ENCODE measurements at regions not wholly inside any gene's neighbourhood (a gene's known extent, or its start where the extent isn't known, plus 50 kb on each side); places are given as distances from the start of the nearest gene placed in this dataset.

GRCh38 chr18:47758000-47758399, 172.5 kb downstream of the SMAD2 start:
- Histone ChIP-seq H3K9ac (ENCODE audit: low read length) (no peak overlapping the region), H3K4me2 (ENCODE audit: low read length) (no peak overlapping the region), H2BK15ac (replicated peaks; ENCODE audit: low read depth) (no peak overlapping the region), H4K8ac (ENCODE audit: low read depth, low read length) (no peak overlapping the region), H3K4ac (ENCODE audit: low read depth, low read length) (no peak overlapping the region), H4K5ac (ENCODE audit: low read length) (no peak overlapping the region), H2AK5ac (ENCODE audit: low read length) (no peak overlapping the region), H2BK120ac (ENCODE audit: low read depth, low read length) (no peak overlapping the region), H3K79me1 (ENCODE audit: low read length) (no peaks in the 10 kb centered on the region), H3K4me1 (ENCODE audit: control insufficient read depth, low read depth, low read length) (no peaks in the 10 kb centered on the region), H3K18ac (ENCODE audit: low read length) (no peak overlapping the region), H2BK5ac (ENCODE audit: low read length) (no peak overlapping the region), H3K27me3 (ENCODE audit: insufficient read depth, low read length, poor library complexity) (no peaks in the 10 kb centered on the region), H3K23ac (ENCODE audit: low read length) (no peak overlapping the region), H3K56ac (ENCODE audit: low read length) (no peak overlapping the region), H3K4me3 (ENCODE audit: low read length) (no peak overlapping the region), H3K36me3 (ENCODE audit: control insufficient read depth, insufficient read depth, low read length) (no peaks in the 10 kb centered on the region), H3K79me2 (ENCODE audit: control insufficient read depth, insufficient read depth, low read length) (no peaks in the 10 kb centered on the region), H3K27ac (ENCODE audit: low read depth, low read length) (no peak overlapping the region)
- peak; percentile 26 for DNase-seq
- WGBS (ENCODE audit: extremely low coverage, insufficient coverage, low lambda C conversion rate): no CpG with 5 or more reads among the region's 2 CpGs

- no peak overlapping the region for H2AK5ac ChIP-seq (ENCODE audit: low read length)
- H2BK120ac ChIP-seq (ENCODE audit: low read depth, low read length): no peak overlapping the region
- H2BK5ac ChIP-seq (ENCODE audit: low read length): no peak overlapping the region
- no peak overlapping the region for H3K4ac ChIP-seq (ENCODE audit: low read depth, low read length)
- H3K56ac ChIP-seq (ENCODE audit: low read length): no peak overlapping the region
- no peaks in the 10 kb centered on the region for H3K79me2 ChIP-seq (ENCODE audit: control insufficient read depth, insufficient read depth, low read length)
- H3K9ac ChIP-seq (ENCODE audit: low read length): no peak overlapping the region
- no peak overlapping the region for H4K5ac ChIP-seq (ENCODE audit: low read length)
- no peak overlapping the region for H4K8ac ChIP-seq (ENCODE audit: low read depth, low read length)
- H3K4me3 ChIP-seq (ENCODE audit: low read length): no peak overlapping the region
- no CpG with 5 or more reads among the region's 9 CpGs for WGBS (ENCODE audit: extremely low coverage, insufficient coverage, low lambda C conversion rate)
- H3K4me1 ChIP-seq (ENCODE audit: control insufficient read depth, low read depth, low read length): no peaks in the 10 kb centered on the region
- H3K4me2 ChIP-seq (ENCODE audit: low read length): no peak overlapping the region
- no peaks in the 10 kb centered on the region for H3K79me1 ChIP-seq (ENCODE audit: low read length)
- H3K18ac ChIP-seq (ENCODE audit: low read length): no peak overlapping the region
- no peaks in the 10 kb centered on the region for H3K36me3 ChIP-seq (ENCODE audit: control insufficient read depth, insufficient read depth, low read length)
- DNase-seq: peak; percentile 70
- H3K27ac ChIP-seq (ENCODE audit: low read depth, low read length): no peak overlapping the region
- no peak overlapping the region for H2BK15ac ChIP-seq (replicated peaks; ENCODE audit: low read depth)
- no peak overlapping the region for H3K23ac ChIP-seq (ENCODE audit: low read length)
- H3K27me3 ChIP-seq (ENCODE audit: insufficient read depth, low read length, poor library complexity): no peaks in the 10 kb centered on the region
Observed at GRCh38 chr18:47756364-47757016, 174.0 kb downstream of the SMAD2 start.

- Histone ChIP-seq H3K36me3 (ENCODE audit: control insufficient read depth, insufficient read depth, low read length) (no peaks in the 10 kb centered on the region), H3K18ac (ENCODE audit: low read length) (no peak overlapping the region), H2AK5ac (ENCODE audit: low read length) (no peak overlapping the region), H3K4me2 (ENCODE audit: low read length) (no peak overlapping the region), H3K56ac (ENCODE audit: low read length) (no peak overlapping the region), H2BK120ac (ENCODE audit: low read depth, low read length) (no peak overlapping the region), H4K8ac (ENCODE audit: low read depth, low read length) (no peak overlapping the region), H2BK15ac (replicated peaks; ENCODE audit: low read depth) (no peak overlapping the region), H3K4me1 (ENCODE audit: control insufficient read depth, low read depth, low read length) (no peaks in the 10 kb centered on the region), H3K4me3 (ENCODE audit: low read length) (no peak overlapping the region), H3K9ac (ENCODE audit: low read length) (no peak overlapping the region), H3K4ac (ENCODE audit: low read depth, low read length) (no peak overlapping the region), H3K27ac (ENCODE audit: low read depth, low read length) (no peak overlapping the region), H3K27me3 (ENCODE audit: insufficient read depth, low read length, poor library complexity) (no peaks in the 10 kb centered on the region), H2BK5ac (ENCODE audit: low read length) (no peak overlapping the region), H4K5ac (ENCODE audit: low read length) (no peak overlapping the region), H3K79me1 (ENCODE audit: low read length) (no peaks in the 10 kb centered on the region), H3K79me2 (ENCODE audit: control insufficient read depth, insufficient read depth, low read length) (no peaks in the 10 kb centered on the region), H3K23ac (ENCODE audit: low read length) (no peak overlapping the region)
- no peak for DNase-seq
- no CpG with 5 or more reads among the region's 4 CpGs for WGBS (ENCODE audit: extremely low coverage, insufficient coverage, low lambda C conversion rate)
Observed at GRCh38 chr18:47755102-47755456, 175.4 kb downstream of the SMAD2 start.

- no peak overlapping the region for H3K18ac ChIP-seq (ENCODE audit: low read length)
- H2BK120ac ChIP-seq (ENCODE audit: low read depth, low read length): no peak overlapping the region
- no peak overlapping the region for H3K23ac ChIP-seq (ENCODE audit: low read length)
- H3K36me3 ChIP-seq (ENCODE audit: control insufficient read depth, insufficient read depth, low read length): no peaks in the 10 kb centered on the region
- H3K56ac ChIP-seq (ENCODE audit: low read length): peak overlapping the region; percentile 56
- H3K27me3 ChIP-seq (ENCODE audit: insufficient read depth, low read length, poor library complexity): no peaks in the 10 kb centered on the region
- peak overlapping the region; percentile 34 for H3K9ac ChIP-seq (ENCODE audit: low read length)
- no peak overlapping the region for H3K4me3 ChIP-seq (ENCODE audit: low read length)
- no peak overlapping the region for H3K4ac ChIP-seq (ENCODE audit: low read depth, low read length)
- H3K79me2 ChIP-seq (ENCODE audit: control insufficient read depth, insufficient read depth, low read length): no peaks in the 10 kb centered on the region
- no peaks in the 10 kb centered on the region for H3K79me1 ChIP-seq (ENCODE audit: low read length)
- peak; percentile 82 for DNase-seq
- H2AK5ac ChIP-seq (ENCODE audit: low read length): no peak overlapping the region
- H2BK5ac ChIP-seq (ENCODE audit: low read length): no peak overlapping the region
- no peaks in the 10 kb centered on the region for H3K4me1 ChIP-seq (ENCODE audit: control insufficient read depth, low read depth, low read length)
- H4K8ac ChIP-seq (ENCODE audit: low read depth, low read length): no peak overlapping the region
- no peak overlapping the region for H4K5ac ChIP-seq (ENCODE audit: low read length)
- no CpG with 5 or more reads among the region's 29 CpGs for WGBS (ENCODE audit: extremely low coverage, insufficient coverage, low lambda C conversion rate)
- H3K27ac ChIP-seq (ENCODE audit: low read depth, low read length): no peak overlapping the region
- H2BK15ac ChIP-seq (replicated peaks; ENCODE audit: low read depth): no peak overlapping the region
- H3K4me2 ChIP-seq (ENCODE audit: low read length): no peak overlapping the region
Observed at GRCh38 chr18:47754311-47755101, 176.0 kb downstream of the SMAD2 start.

- H3K18ac ChIP-seq (ENCODE audit: low read length): no peak overlapping the region
- H3K4me1 ChIP-seq (ENCODE audit: control insufficient read depth, low read depth, low read length): no peaks in the 10 kb centered on the region
- no peak overlapping the region for H3K4ac ChIP-seq (ENCODE audit: low read depth, low read length)
- WGBS (ENCODE audit: extremely low coverage, insufficient coverage, low lambda C conversion rate): no CpG with 5 or more reads among the region's 10 CpGs
- H3K56ac ChIP-seq (ENCODE audit: low read length): no peak overlapping the region
- DNase-seq: no peak
- H3K4me2 ChIP-seq (ENCODE audit: low read length): no peak overlapping the region
- no peak overlapping the region for H2AK5ac ChIP-seq (ENCODE audit: low read length)
- no peaks in the 10 kb centered on the region for H3K27me3 ChIP-seq (ENCODE audit: insufficient read depth, low read length, poor library complexity)
- no peak overlapping the region for H3K27ac ChIP-seq (ENCODE audit: low read depth, low read length)
- H3K79me1 ChIP-seq (ENCODE audit: low read length): no peaks in the 10 kb centered on the region
- H3K36me3 ChIP-seq (ENCODE audit: control insufficient read depth, insufficient read depth, low read length): no peaks in the 10 kb centered on the region
- no peak overlapping the region for H3K9ac ChIP-seq (ENCODE audit: low read length)
- no peaks in the 10 kb centered on the region for H3K79me2 ChIP-seq (ENCODE audit: control insufficient read depth, insufficient read depth, low read length)
- H4K8ac ChIP-seq (ENCODE audit: low read depth, low read length): no peak overlapping the region
- no peak overlapping the region for H2BK120ac ChIP-seq (ENCODE audit: low read depth, low read length)
- no peak overlapping the region for H2BK5ac ChIP-seq (ENCODE audit: low read length)
- H3K4me3 ChIP-seq (ENCODE audit: low read length): no peak overlapping the region
- no peak overlapping the region for H3K23ac ChIP-seq (ENCODE audit: low read length)
- no peak overlapping the region for H2BK15ac ChIP-seq (replicated peaks; ENCODE audit: low read depth)
- H4K5ac ChIP-seq (ENCODE audit: low read length): no peak overlapping the region
Observed at GRCh38 chr18:47752796-47753645, 177.4 kb downstream of the SMAD2 start.

Measured in mesendoderm (in vitro differentiated cells).